ENCODE measurements at regions not wholly inside any gene's neighbourhood (a gene's known extent, or its start where the extent isn't known, plus 50 kb on each side); places are given as distances from the start of the nearest gene placed in this dataset.

- ChIA-PET CTCF (ENCODE audit: unreplicated experiment) (no interaction called here), POLR2A (no interaction called here)
- Histone ChIP-seq H3K9me3 (ENCODE audit: low read length) (no peaks in the 10 kb centered on the region), H3K27ac (ENCODE audit: low read depth, low read length, poor library complexity, severe bottlenecking) (no peak overlapping the region), H4K20me1 (ENCODE audit: insufficient read depth, low read length) (no peaks in the 10 kb centered on the region), H3K4me2 (ENCODE audit: low read length) (no peak overlapping the region), H3K4me3 (ENCODE audit: low read depth, low read length, poor library complexity, severe bottlenecking) (no peak overlapping the region), H3K36me3 (ENCODE audit: insufficient read depth, low read length) (no peaks in the 10 kb centered on the region), H3K9me2 (ENCODE audit: insufficient read depth, low read length) (no peaks in the 10 kb centered on the region), H2AFZ (ENCODE audit: low read length) (no peak overlapping the region), H3K4me1 (ENCODE audit: insufficient read depth, low read length, poor library complexity, severe bottlenecking) (no peaks in the 10 kb centered on the region), H3K79me2 (ENCODE audit: insufficient read depth, low read depth, low read length) (no peaks in the 10 kb centered on the region)
- intact Hi-C loops (cut with micrococcal nuclease; ENCODE audit: unreplicated experiment), result no loop called here
- no peak for DNase-seq (ENCODE audit: low spot score)
- BruUV-seq (replicated peaks), result no TSS peak
- TF ChIP-seq CTCF (conservative IDR thresholded peaks at IDR 0.05; ENCODE audit: low read length), result no peak
- TF ChIP-seq EZH2phosphoT487 (IDR thresholded peaks at IDR 0.05; ENCODE audit: borderline replicate concordance, low read depth, low read length), result no peak
Measured at GRCh38 chr14:84404246-84404645, 1125.7 kb upstream of the FLRT2 start.

DNA sequence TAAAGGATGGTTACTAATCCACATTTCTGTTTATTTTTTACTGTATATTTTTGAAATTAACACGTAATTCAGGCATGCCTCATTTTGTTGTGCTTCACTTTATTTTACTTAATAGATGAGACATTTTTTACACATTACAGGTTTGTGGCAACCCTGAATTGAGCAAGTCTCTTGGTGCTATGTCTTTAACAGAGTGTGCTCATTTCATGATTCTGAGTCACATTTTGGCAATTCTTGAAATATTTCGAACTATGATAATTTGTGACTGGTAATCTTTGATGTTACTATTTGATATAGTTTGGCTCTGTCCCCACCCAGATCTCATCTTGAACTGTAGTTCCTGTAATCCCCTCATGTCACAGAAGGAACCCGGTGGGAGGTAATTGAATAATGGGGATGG is 1120.5 kb upstream of the FLRT2 start:
- H3K36me3 ChIP-seq (ENCODE audit: insufficient read depth, low read length), result no peaks in the 10 kb centered on the region
- no peak overlapping the region for H3K27ac ChIP-seq (ENCODE audit: low read depth, low read length, poor library complexity, severe bottlenecking)
- no peak overlapping the region for H3K4me3 ChIP-seq (ENCODE audit: low read depth, low read length, poor library complexity, severe bottlenecking)
- DNase-seq (ENCODE audit: low spot score), result no peak
- intact Hi-C loops (cut with micrococcal nuclease; ENCODE audit: unreplicated experiment), result no loop called here
- no peaks in the 10 kb centered on the region for H3K9me2 ChIP-seq (ENCODE audit: insufficient read depth, low read length)
- no peaks in the 10 kb centered on the region for H3K79me2 ChIP-seq (ENCODE audit: insufficient read depth, low read depth, low read length)
- TF ChIP-seq EZH2phosphoT487 (IDR thresholded peaks at IDR 0.05; ENCODE audit: borderline replicate concordance, low read depth, low read length) (no peak), CTCF (conservative IDR thresholded peaks at IDR 0.05; ENCODE audit: low read length) (no peak)
- H3K9me3 ChIP-seq (ENCODE audit: low read length), result no peaks in the 10 kb centered on the region
- H3K4me2 ChIP-seq (ENCODE audit: low read length), result no peak overlapping the region
- CTCF ChIA-PET (ENCODE audit: unreplicated experiment), result no interaction called here
- no peak overlapping the region for H2AFZ ChIP-seq (ENCODE audit: low read length)
- POLR2A ChIA-PET, result no interaction called here
- no TSS peak for BruUV-seq (replicated peaks)
- H4K20me1 ChIP-seq (ENCODE audit: insufficient read depth, low read length), result no peaks in the 10 kb centered on the region
- H3K4me1 ChIP-seq (ENCODE audit: insufficient read depth, low read length, poor library complexity, severe bottlenecking), result no peaks in the 10 kb centered on the region

DNA sequence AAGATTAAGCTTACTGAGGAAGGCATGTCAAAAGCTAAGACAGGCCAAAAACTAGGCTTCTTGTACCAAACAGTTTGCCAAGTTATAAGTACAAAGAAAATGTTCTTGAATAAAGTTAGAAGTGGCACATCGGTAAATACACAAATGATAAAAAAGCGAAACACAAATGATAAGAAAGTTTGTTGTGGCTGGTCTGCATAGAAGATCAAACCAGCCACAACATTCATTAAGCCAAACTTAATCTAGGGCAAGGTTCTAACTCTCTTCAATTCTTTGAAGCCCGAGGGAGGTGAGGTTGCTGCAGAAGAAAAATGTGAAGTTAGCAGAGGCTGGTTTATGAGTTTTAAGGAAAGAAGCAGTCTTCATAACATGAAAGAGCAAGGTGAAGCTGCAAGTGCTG is 1119.6 kb upstream of the FLRT2 start:
- TF ChIP-seq CTCF (conservative IDR thresholded peaks at IDR 0.05; ENCODE audit: low read length), result no peak
- no peak for TF ChIP-seq EZH2phosphoT487 (IDR thresholded peaks at IDR 0.05; ENCODE audit: borderline replicate concordance, low read depth, low read length)
- no peak overlapping the region for H3K27ac ChIP-seq (ENCODE audit: low read depth, low read length, poor library complexity, severe bottlenecking)
- intact Hi-C loops (cut with micrococcal nuclease; ENCODE audit: unreplicated experiment), result loop anchor here (10.0 kb wide), 1 partner anchor 1304 kb away; no protein-coding TSS in a partner anchor
- H3K36me3 ChIP-seq (ENCODE audit: insufficient read depth, low read length), result no peaks in the 10 kb centered on the region
- H2AFZ ChIP-seq (ENCODE audit: low read length), result no peak overlapping the region
- H3K4me2 ChIP-seq (ENCODE audit: low read length), result no peak overlapping the region
- no peaks in the 10 kb centered on the region for H3K4me1 ChIP-seq (ENCODE audit: insufficient read depth, low read length, poor library complexity, severe bottlenecking)
- ChIA-PET CTCF (ENCODE audit: unreplicated experiment) (no interaction called here), POLR2A (interaction anchor here (0.9 kb wide), 1 partner anchor 204 kb away, joined by 5 read pairs; no protein-coding TSS in a partner anchor)
- DNase-seq (ENCODE audit: low spot score), result no peak
- no peaks in the 10 kb centered on the region for H3K79me2 ChIP-seq (ENCODE audit: insufficient read depth, low read depth, low read length)
- no TSS peak for BruUV-seq (replicated peaks)
- 0 out of 2 replicates have a peak, but pooled peaks cover 5% of the 10 kb centered on the region for H3K9me3 ChIP-seq (ENCODE audit: low read length)
- H3K9me2 ChIP-seq (ENCODE audit: insufficient read depth, low read length), result no peaks in the 10 kb centered on the region
- H3K4me3 ChIP-seq (ENCODE audit: low read depth, low read length, poor library complexity, severe bottlenecking), result no peak overlapping the region
- no peaks in the 10 kb centered on the region for H4K20me1 ChIP-seq (ENCODE audit: insufficient read depth, low read length)

Measured in OCI-LY7 (cell line).